ENCODE measurements at regions not wholly inside any gene's neighbourhood (a gene's known extent, or its start where the extent isn't known, plus 50 kb on each side); places are given as distances from the start of the nearest gene placed in this dataset.

DNA sequence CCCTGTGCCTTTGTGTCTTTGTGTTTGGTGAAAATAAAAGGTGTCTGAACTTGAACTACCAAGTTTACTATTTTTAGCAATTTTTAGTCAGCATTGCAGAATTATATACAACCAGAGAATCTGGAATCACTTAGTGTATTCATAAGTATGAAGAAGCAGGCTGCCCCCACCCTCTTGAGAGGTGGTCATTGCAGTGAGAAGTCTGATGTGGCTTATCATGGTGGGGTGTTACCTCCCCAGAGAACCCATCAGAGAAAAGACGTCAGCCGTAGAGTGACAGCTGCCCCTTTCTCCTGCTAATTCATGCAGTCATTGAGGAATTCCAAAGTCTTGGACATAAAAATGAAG, 66.0 kb downstream of the BOLA3 start:
- no peak overlapping the region for H3K4me2 ChIP-seq (ENCODE audit: control insufficient read depth, extremely low read depth, insufficient read depth, low read depth, low read length)
- TF ChIP-seq, protein P1, sequence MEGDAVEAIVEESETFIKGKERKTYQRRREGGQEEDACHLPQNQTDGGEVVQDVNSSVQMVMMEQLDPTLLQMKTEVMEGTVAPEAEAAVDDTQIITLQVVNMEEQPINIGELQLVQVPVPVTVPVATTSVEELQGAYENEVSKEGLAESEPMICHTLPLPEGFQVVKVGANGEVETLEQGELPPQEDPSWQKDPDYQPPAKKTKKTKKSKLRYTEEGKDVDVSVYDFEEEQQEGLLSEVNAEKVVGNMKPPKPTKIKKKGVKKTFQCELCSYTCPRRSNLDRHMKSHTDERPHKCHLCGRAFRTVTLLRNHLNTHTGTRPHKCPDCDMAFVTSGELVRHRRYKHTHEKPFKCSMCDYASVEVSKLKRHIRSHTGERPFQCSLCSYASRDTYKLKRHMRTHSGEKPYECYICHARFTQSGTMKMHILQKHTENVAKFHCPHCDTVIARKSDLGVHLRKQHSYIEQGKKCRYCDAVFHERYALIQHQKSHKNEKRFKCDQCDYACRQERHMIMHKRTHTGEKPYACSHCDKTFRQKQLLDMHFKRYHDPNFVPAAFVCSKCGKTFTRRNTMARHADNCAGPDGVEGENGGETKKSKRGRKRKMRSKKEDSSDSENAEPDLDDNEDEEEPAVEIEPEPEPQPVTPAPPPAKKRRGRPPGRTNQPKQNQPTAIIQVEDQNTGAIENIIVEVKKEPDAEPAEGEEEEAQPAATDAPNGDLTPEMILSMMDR (optimal IDR thresholded peaks at IDR 0.05 in 1 of 3, IDR thresholded peaks at IDR 0.05 in 1 of 3, conservative IDR thresholded peaks at IDR 0.05 in 1 of 3; ENCODE audit: extremely low read depth in 1 of 3, insufficient read depth in 2 of 3, low read length in 3 of 3), result no peak
- TF ChIP-seq EZH2 (IDR thresholded peaks at IDR 0.05; ENCODE audit: low read length), result no peak
- no peak overlapping the region for H3K27ac ChIP-seq (ENCODE audit: control insufficient read depth, insufficient read depth, low read length)
- dilution Hi-C loops (cut with MboI; ENCODE audit: extremely low pct_ligation_motif_present, low sequenced_read_pairs), result no loop called here
- H3K79me2 ChIP-seq (ENCODE audit: control insufficient read depth, insufficient read depth, low read length), result peaks cover 2% of the 10 kb centered on the region
- no peak for FAIRE-seq
- no peak overlapping the region for H2AFZ ChIP-seq (ENCODE audit: control insufficient read depth, low read length)
- H4K20me1 ChIP-seq (ENCODE audit: control insufficient read depth, extremely low read depth, insufficient read depth, low read length), result no peaks in the 10 kb centered on the region
- H3K27me3 ChIP-seq (ENCODE audit: control insufficient read depth, extremely low read depth, insufficient read depth, low read length), result no peaks in the 10 kb centered on the region
- no peak for DNase-seq (ENCODE audit: low read depth, low spot score)
- peaks cover 5% of the 10 kb centered on the region for H3K9me1 ChIP-seq (ENCODE audit: control insufficient read depth, extremely low read depth, insufficient read depth, low read length)
- no peak overlapping the region for H3K4me3 ChIP-seq (ENCODE audit: control insufficient read depth in 2 of 3, extremely low read depth in 1 of 3, insufficient read depth in 2 of 3, low read depth in 1 of 3, low read length in 3 of 3)
- no peaks in the 10 kb centered on the region for H3K4me1 ChIP-seq (ENCODE audit: control insufficient read depth, extremely low read depth, insufficient read depth, low read length)
- H3K36me3 ChIP-seq (ENCODE audit: control insufficient read depth in 2 of 2, extremely low read depth in 1 of 2, insufficient read depth in 2 of 2, low read length in 2 of 2), result peaks cover 9 to 17% of the 10 kb centered on the region in 2 experiments
- H3K9me3 ChIP-seq (ENCODE audit: control insufficient read depth, low read depth, low read length), result no peaks in the 10 kb centered on the region
- no peak overlapping the region for H3K9ac ChIP-seq (ENCODE audit: control insufficient read depth, extremely low read depth, insufficient read depth, low read length)

DNA sequence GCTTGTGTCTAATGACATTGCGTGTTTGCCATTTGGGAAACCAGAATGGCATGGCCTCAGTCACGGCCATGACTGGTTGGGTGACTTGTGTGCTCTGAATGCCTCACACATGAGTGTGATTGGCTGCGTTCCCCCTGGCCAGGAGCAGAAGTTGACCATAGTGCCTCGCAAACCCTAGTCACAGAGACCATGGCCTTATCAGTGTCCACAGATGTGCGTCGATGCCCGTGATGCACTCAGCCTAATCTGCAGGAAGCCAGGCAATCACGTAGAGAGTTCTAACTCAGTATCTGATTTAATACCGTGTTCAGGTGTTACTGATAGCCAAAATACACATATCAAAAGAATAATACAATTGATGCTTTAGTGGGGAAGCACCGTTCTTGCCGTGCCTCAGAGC, 64.0 kb downstream of the BOLA3 start:
- no peaks in the 10 kb centered on the region for H4K20me1 ChIP-seq (ENCODE audit: control insufficient read depth, extremely low read depth, insufficient read depth, low read length)
- no peak overlapping the region for H2AFZ ChIP-seq (ENCODE audit: control insufficient read depth, low read length)
- no peaks in the 10 kb centered on the region for H3K9me3 ChIP-seq (ENCODE audit: control insufficient read depth, low read depth, low read length)
- no peak for TF ChIP-seq EZH2 (IDR thresholded peaks at IDR 0.05; ENCODE audit: low read length)
- TF ChIP-seq, protein P1 (optimal IDR thresholded peaks at IDR 0.05 in 1 of 3, IDR thresholded peaks at IDR 0.05 in 1 of 3, conservative IDR thresholded peaks at IDR 0.05 in 1 of 3; ENCODE audit: extremely low read depth in 1 of 3, insufficient read depth in 2 of 3, low read length in 3 of 3), result no peak
- dilution Hi-C loops (cut with MboI; ENCODE audit: extremely low pct_ligation_motif_present, low sequenced_read_pairs), result no loop called here
- no peak overlapping the region for H3K4me3 ChIP-seq (ENCODE audit: control insufficient read depth in 2 of 3, extremely low read depth in 1 of 3, insufficient read depth in 2 of 3, low read depth in 1 of 3, low read length in 3 of 3)
- no peak overlapping the region for H3K9ac ChIP-seq (ENCODE audit: control insufficient read depth, extremely low read depth, insufficient read depth, low read length)
- no peak overlapping the region for H3K4me2 ChIP-seq (ENCODE audit: control insufficient read depth, extremely low read depth, insufficient read depth, low read depth, low read length)
- no peak for DNase-seq (ENCODE audit: low read depth, low spot score)
- H3K79me2 ChIP-seq (ENCODE audit: control insufficient read depth, insufficient read depth, low read length), result no peaks in the 10 kb centered on the region
- peaks cover 3% of the 10 kb centered on the region for H3K9me1 ChIP-seq (ENCODE audit: control insufficient read depth, extremely low read depth, insufficient read depth, low read length)
- no peak overlapping the region for H3K27ac ChIP-seq (ENCODE audit: control insufficient read depth, insufficient read depth, low read length)
- FAIRE-seq, result no peak
- H3K27me3 ChIP-seq (ENCODE audit: control insufficient read depth, extremely low read depth, insufficient read depth, low read length), result no peaks in the 10 kb centered on the region
- H3K4me1 ChIP-seq (ENCODE audit: control insufficient read depth, extremely low read depth, insufficient read depth, low read length), result no peaks in the 10 kb centered on the region
- H3K36me3 ChIP-seq (ENCODE audit: control insufficient read depth in 2 of 2, extremely low read depth in 1 of 2, insufficient read depth in 2 of 2, low read length in 2 of 2), result peaks cover 9 to 28% of the 10 kb centered on the region in 2 experiments
